ENCODE measurements at regions not wholly inside any gene's neighbourhood (a gene's known extent, or its start where the extent isn't known, plus 50 kb on each side); places are given as distances from the start of the nearest gene placed in this dataset.

GRCh38 chr5:77151501-77151900, 59.0 kb upstream of the PDE8B start:
- Histone ChIP-seq H3K4ac (ENCODE audit: low read length) (no peak overlapping the region), H2BK120ac (ENCODE audit: low read depth, low read length) (no peak overlapping the region), H3K79me1 (ENCODE audit: low read depth, low read length) (no peaks in the 10 kb centered on the region), H3K4me2 (ENCODE audit: insufficient read depth, low read length, poor library complexity, severe bottlenecking) (no peak overlapping the region), H3K9ac (ENCODE audit: low read depth, low read length, poor library complexity) (no peak overlapping the region), H3K27me3 (ENCODE audit: control insufficient read depth in 3 of 3, insufficient read depth in 3 of 3, low read depth in 1 of 3, low read length in 3 of 3) (no peaks in the 10 kb centered on the region), H2AK5ac (ENCODE audit: low read depth, low read length) (no peak overlapping the region), H2BK5ac (ENCODE audit: low read length) (no peak overlapping the region), H3K27ac (replicated peaks; ENCODE audit: low read length) (no peak overlapping the region), H3K36me3 (replicated peaks in 1 of 2; ENCODE audit: control insufficient read depth in 2 of 2, insufficient read depth in 2 of 2, low read length in 2 of 2) (no peaks in the 10 kb centered on the region), H3K14ac (ENCODE audit: low read length) (no peak overlapping the region), H4K8ac (ENCODE audit: low read depth, low read length) (no peak overlapping the region), H3K4me1 (ENCODE audit: control insufficient read depth in 2 of 2, insufficient read depth in 1 of 2, low read depth in 1 of 2, low read length in 2 of 2) (peaks cover 0 to 7% of the 10 kb centered on the region in 2 donors), H3K4me3 (ENCODE audit: low read length in 2 of 2) (no peak overlapping the region), H4K91ac (ENCODE audit: low read depth, low read length, poor library complexity) (no peak overlapping the region), H2AFZ (ENCODE audit: low read length) (no peak overlapping the region), H3K9me3 (replicated peaks in 1 of 2; ENCODE audit: control insufficient read depth in 2 of 2, insufficient read depth in 1 of 2, low read depth in 1 of 2, low read length in 2 of 2) (no peaks in the 10 kb centered on the region), H2BK15ac (ENCODE audit: low read length) (no peak overlapping the region), H3K18ac (ENCODE audit: low read length) (no peak overlapping the region), H3K23ac (ENCODE audit: low read depth, low read length, poor library complexity) (no peak overlapping the region), H2BK12ac (ENCODE audit: low read length) (no peak overlapping the region)
- DNase-seq (ENCODE audit: low spot score): no peak
- WGBS, 2 donors (ENCODE audit: extremely low coverage in 2 of 2, insufficient read length in 2 of 2, insufficient replicate concordance in 1 of 2): no CpG with 5 or more reads among the region's 1 CpG

- no peak overlapping the region for H3K4me2 ChIP-seq (ENCODE audit: insufficient read depth, low read length, poor library complexity, severe bottlenecking)
- H3K4me3 ChIP-seq (ENCODE audit: low read length in 2 of 2): no peak overlapping the region
- H3K27me3 ChIP-seq (ENCODE audit: control insufficient read depth in 3 of 3, insufficient read depth in 3 of 3, low read depth in 1 of 3, low read length in 3 of 3): no peaks in the 10 kb centered on the region
- no peak overlapping the region for H2BK12ac ChIP-seq (ENCODE audit: low read length)
- no peak overlapping the region for H2BK15ac ChIP-seq (ENCODE audit: low read length)
- H3K23ac ChIP-seq (ENCODE audit: low read depth, low read length, poor library complexity): no peak overlapping the region
- H3K36me3 ChIP-seq (replicated peaks in 1 of 2; ENCODE audit: control insufficient read depth in 2 of 2, insufficient read depth in 2 of 2, low read length in 2 of 2): no peaks in the 10 kb centered on the region
- no peak overlapping the region for H4K8ac ChIP-seq (ENCODE audit: low read depth, low read length)
- DNase-seq (ENCODE audit: low spot score): no peak
- no peak overlapping the region for H4K91ac ChIP-seq (ENCODE audit: low read depth, low read length, poor library complexity)
- WGBS, 2 donors (ENCODE audit: extremely low coverage in 2 of 2, insufficient read length in 2 of 2, insufficient replicate concordance in 1 of 2): no CpG with 5 or more reads among the region's 2 CpGs
- no peak overlapping the region for H2AK5ac ChIP-seq (ENCODE audit: low read depth, low read length)
- no peak overlapping the region for H2AFZ ChIP-seq (ENCODE audit: low read length)
- H3K9me3 ChIP-seq (replicated peaks in 1 of 2; ENCODE audit: control insufficient read depth in 2 of 2, insufficient read depth in 1 of 2, low read depth in 1 of 2, low read length in 2 of 2): peaks cover 2 to 3% of the 10 kb centered on the region in 2 donors
- H3K4me1 ChIP-seq (ENCODE audit: control insufficient read depth in 2 of 2, insufficient read depth in 1 of 2, low read depth in 1 of 2, low read length in 2 of 2): no peaks in the 10 kb centered on the region
- no peak overlapping the region for H2BK120ac ChIP-seq (ENCODE audit: low read depth, low read length)
- no peak overlapping the region for H3K27ac ChIP-seq (replicated peaks; ENCODE audit: low read length)
- no peak overlapping the region for H2BK5ac ChIP-seq (ENCODE audit: low read length)
- H3K4ac ChIP-seq (ENCODE audit: low read length): no peak overlapping the region
- no peaks in the 10 kb centered on the region for H3K79me1 ChIP-seq (ENCODE audit: low read depth, low read length)
- no peak overlapping the region for H3K18ac ChIP-seq (ENCODE audit: low read length)
- no peak overlapping the region for H3K14ac ChIP-seq (ENCODE audit: low read length)
- no peak overlapping the region for H3K9ac ChIP-seq (ENCODE audit: low read depth, low read length, poor library complexity)
Measured at GRCh38 chr5:77146896-77147295, 59.8 kb upstream of the ZBED3 start.

- Histone ChIP-seq H2BK12ac (ENCODE audit: low read length) (no peak overlapping the region), H4K8ac (ENCODE audit: low read depth, low read length) (no peak overlapping the region), H3K9me3 (replicated peaks in 1 of 2; ENCODE audit: control insufficient read depth in 2 of 2, insufficient read depth in 1 of 2, low read depth in 1 of 2, low read length in 2 of 2) (peaks cover 2 to 3% of the 10 kb centered on the region in 2 donors), H2AK5ac (ENCODE audit: low read depth, low read length) (no peak overlapping the region), H3K9ac (ENCODE audit: low read depth, low read length, poor library complexity) (no peak overlapping the region), H3K79me1 (ENCODE audit: low read depth, low read length) (no peaks in the 10 kb centered on the region), H3K4me1 (ENCODE audit: control insufficient read depth in 2 of 2, insufficient read depth in 1 of 2, low read depth in 1 of 2, low read length in 2 of 2) (peaks cover 0 to under 1% of the 10 kb centered on the region in 2 donors), H3K14ac (ENCODE audit: low read length) (no peak overlapping the region), H2AFZ (ENCODE audit: low read length) (no peak overlapping the region), H3K4me3 (ENCODE audit: low read length in 2 of 2) (no peak overlapping the region), H3K4ac (ENCODE audit: low read length) (no peak overlapping the region), H3K27ac (replicated peaks; ENCODE audit: low read length) (no peak overlapping the region), H2BK5ac (ENCODE audit: low read length) (no peak overlapping the region), H3K4me2 (ENCODE audit: insufficient read depth, low read length, poor library complexity, severe bottlenecking) (no peak overlapping the region), H3K23ac (ENCODE audit: low read depth, low read length, poor library complexity) (no peak overlapping the region), H3K36me3 (replicated peaks in 1 of 2; ENCODE audit: control insufficient read depth in 2 of 2, insufficient read depth in 2 of 2, low read length in 2 of 2) (no peaks in the 10 kb centered on the region), H3K27me3 (ENCODE audit: control insufficient read depth in 3 of 3, insufficient read depth in 3 of 3, low read depth in 1 of 3, low read length in 3 of 3) (no peaks in the 10 kb centered on the region), H2BK120ac (ENCODE audit: low read depth, low read length) (no peak overlapping the region), H3K18ac (ENCODE audit: low read length) (no peak overlapping the region), H4K91ac (ENCODE audit: low read depth, low read length, poor library complexity) (no peak overlapping the region), H2BK15ac (ENCODE audit: low read length) (no peak overlapping the region)
- DNase-seq (ENCODE audit: low spot score): no peak
- WGBS, 2 donors (ENCODE audit: extremely low coverage in 2 of 2, insufficient read length in 2 of 2, insufficient replicate concordance in 1 of 2): no CpG with 5 or more reads among the region's 1 CpG
Measured at GRCh38 chr5:77145666-77146065, 58.6 kb upstream of the ZBED3 start.

- Histone ChIP-seq H4K8ac (ENCODE audit: low read depth, low read length) (no peak overlapping the region), H2AK5ac (ENCODE audit: low read depth, low read length) (no peak overlapping the region), H3K4ac (ENCODE audit: low read length) (no peak overlapping the region), H3K23ac (ENCODE audit: low read depth, low read length, poor library complexity) (no peak overlapping the region), H3K14ac (ENCODE audit: low read length) (no peak overlapping the region), H2BK120ac (ENCODE audit: low read depth, low read length) (no peak overlapping the region), H2AFZ (ENCODE audit: low read length) (no peak overlapping the region), H4K91ac (ENCODE audit: low read depth, low read length, poor library complexity) (no peak overlapping the region), H2BK15ac (ENCODE audit: low read length) (no peak overlapping the region), H3K9ac (ENCODE audit: low read depth, low read length, poor library complexity) (no peak overlapping the region), H2BK12ac (ENCODE audit: low read length) (no peak overlapping the region), H3K4me2 (ENCODE audit: insufficient read depth, low read length, poor library complexity, severe bottlenecking) (no peak overlapping the region), H3K36me3 (replicated peaks in 1 of 2; ENCODE audit: control insufficient read depth in 2 of 2, insufficient read depth in 2 of 2, low read length in 2 of 2) (no peaks in the 10 kb centered on the region), H2BK5ac (ENCODE audit: low read length) (no peak overlapping the region), H3K18ac (ENCODE audit: low read length) (no peak overlapping the region), H3K4me3 (ENCODE audit: low read length in 2 of 2) (no peak overlapping the region), H3K27ac (replicated peaks; ENCODE audit: low read length) (no peak overlapping the region), H3K79me1 (ENCODE audit: low read depth, low read length) (no peaks in the 10 kb centered on the region), H3K9me3 (replicated peaks in 1 of 2; ENCODE audit: control insufficient read depth in 2 of 2, insufficient read depth in 1 of 2, low read depth in 1 of 2, low read length in 2 of 2) (peaks cover 2 to 3% of the 10 kb centered on the region in 2 donors), H3K27me3 (ENCODE audit: control insufficient read depth in 3 of 3, insufficient read depth in 3 of 3, low read depth in 1 of 3, low read length in 3 of 3) (no peaks in the 10 kb centered on the region), H3K4me1 (ENCODE audit: control insufficient read depth in 2 of 2, insufficient read depth in 1 of 2, low read depth in 1 of 2, low read length in 2 of 2) (peaks cover 0 to 3% of the 10 kb centered on the region in 2 donors)
- DNase-seq (ENCODE audit: low spot score): no peak
- WGBS, 2 donors (ENCODE audit: extremely low coverage in 2 of 2, insufficient read length in 2 of 2, insufficient replicate concordance in 1 of 2): 100% methylated on average over 1 of the region's 1 CpG; no CpG with 5 or more reads in 1 of the 2 donors
Measured at GRCh38 chr5:77144837-77145139, 57.7 kb upstream of the ZBED3 start.

All from neuronal stem cell (in vitro differentiated cells).